ENCODE measurements at regions not wholly inside any gene's neighbourhood (a gene's known extent, or its start where the extent isn't known, plus 50 kb on each side); places are given as distances from the start of the nearest gene placed in this dataset.

DNA sequence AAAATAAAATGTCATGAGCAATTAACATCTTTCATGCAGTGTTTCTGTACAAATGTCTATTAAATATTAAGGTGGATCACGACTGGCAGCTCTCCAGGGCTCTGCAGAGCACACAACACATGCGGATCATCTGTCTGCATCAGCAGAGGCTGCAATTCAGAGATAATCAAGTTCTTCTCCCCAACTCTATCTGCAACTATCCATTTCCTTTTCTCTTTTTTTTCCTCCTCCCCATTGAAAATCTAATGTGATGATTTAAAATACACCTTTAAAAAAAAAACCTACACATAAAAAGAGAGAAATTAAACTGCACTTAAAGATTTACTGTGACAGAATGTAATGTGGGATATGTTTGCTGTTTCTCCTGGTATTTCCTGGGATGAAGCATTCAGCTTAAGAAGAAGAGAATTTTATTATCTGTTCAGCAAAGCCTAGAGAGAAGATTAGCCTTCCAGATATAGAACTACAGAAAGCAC, 352.6 kb upstream of the CCDC54 start:
- H3K79me2 ChIP-seq (replicated peaks; ENCODE audit: insufficient read depth) = no peaks in the 10 kb centered on the region
- no peaks in the 10 kb centered on the region for H3F3A ChIP-seq (replicated peaks; ENCODE audit: low read depth)
- no peak overlapping the region for H3K27ac ChIP-seq (ENCODE audit: low read depth)
- no peaks in the 10 kb centered on the region for H4K20me1 ChIP-seq (replicated peaks; ENCODE audit: insufficient read depth)
- DNase-seq (ENCODE audit: low spot score) (no peak), ATAC-seq (no peak)
- H3K27me3 Mint-ChIP-seq (ENCODE audit: insufficient read depth, low read depth, poor library complexity) = peaks cover 3% of the 10 kb centered on the region
- peak overlapping the region; percentile 82 for H2AFZ ChIP-seq
- no peak overlapping the region for H3K4me2 ChIP-seq
- no peaks in the 10 kb centered on the region for H3K9me2 ChIP-seq (ENCODE audit: insufficient read depth)
- no peak overlapping the region for H3K4me3 ChIP-seq
- H3K4me3 Mint-ChIP-seq = no peak overlapping the region
- peak overlapping the region; percentile 12 for H3K27ac Mint-ChIP-seq
- peaks cover 12% of the 10 kb centered on the region for H3K4me1 Mint-ChIP-seq
- H3K36me3 ChIP-seq (ENCODE audit: insufficient read depth) = no peaks in the 10 kb centered on the region
- peaks cover 17% of the 10 kb centered on the region for H3K4me1 ChIP-seq (ENCODE audit: insufficient read depth)
- no peaks in the 10 kb centered on the region for H3K36me3 Mint-ChIP-seq (ENCODE audit: low read depth)
- no peaks in the 10 kb centered on the region for H3K9me3 Mint-ChIP-seq
- TF ChIP-seq NANOG (IDR thresholded peaks at IDR 0.05; ENCODE audit: borderline replicate concordance) (no peak), JUNB (IDR thresholded peaks at IDR 0.05; ENCODE audit: unreplicated experiment) (no peak), ZNF331 (CRISPR knock-in tag; IDR thresholded peaks at IDR 0.05; ENCODE audit: low read depth) (no peak), POLR2AphosphoS5 (IDR thresholded peaks at IDR 0.05; ENCODE audit: low read depth) (no peak), CREB1 (CRISPR knock-in tag; IDR thresholded peaks at IDR 0.05; ENCODE audit: low read depth) (no peak), ZNF114 (CRISPR knock-in tag; IDR thresholded peaks at IDR 0.05) (no peak)
- TF ChIP-seq, protein P1, sequence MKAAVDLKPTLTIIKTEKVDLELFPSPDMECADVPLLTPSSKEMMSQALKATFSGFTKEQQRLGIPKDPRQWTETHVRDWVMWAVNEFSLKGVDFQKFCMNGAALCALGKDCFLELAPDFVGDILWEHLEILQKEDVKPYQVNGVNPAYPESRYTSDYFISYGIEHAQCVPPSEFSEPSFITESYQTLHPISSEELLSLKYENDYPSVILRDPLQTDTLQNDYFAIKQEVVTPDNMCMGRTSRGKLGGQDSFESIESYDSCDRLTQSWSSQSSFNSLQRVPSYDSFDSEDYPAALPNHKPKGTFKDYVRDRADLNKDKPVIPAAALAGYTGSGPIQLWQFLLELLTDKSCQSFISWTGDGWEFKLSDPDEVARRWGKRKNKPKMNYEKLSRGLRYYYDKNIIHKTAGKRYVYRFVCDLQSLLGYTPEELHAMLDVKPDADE (IDR thresholded peaks at IDR 0.05) = no peak
- no peaks in the 10 kb centered on the region for H3K27me3 ChIP-seq (ENCODE audit: insufficient read depth)

DNA sequence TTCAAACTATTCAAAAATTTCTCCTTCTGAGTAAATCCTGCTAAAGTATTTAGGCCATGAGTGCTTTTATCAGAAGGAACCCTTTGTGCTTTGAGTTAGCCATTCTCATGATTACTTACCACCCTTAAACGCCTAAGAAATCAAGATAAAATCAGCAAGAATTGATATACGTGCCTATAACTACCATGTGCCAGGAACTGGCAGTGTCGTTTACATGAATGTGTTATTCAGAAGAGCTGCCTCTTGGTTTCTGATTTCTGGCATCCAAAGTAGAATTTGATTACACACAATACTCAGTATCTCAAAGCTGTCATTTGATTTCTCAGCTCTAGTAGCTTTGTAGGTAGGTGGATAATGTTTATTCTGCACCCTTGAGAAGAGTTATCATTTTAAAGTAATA, 351.3 kb upstream of the CCDC54 start:
- Mint-ChIP-seq H3K27me3 (ENCODE audit: insufficient read depth, low read depth, poor library complexity) (peaks cover 3% of the 10 kb centered on the region), H3K4me3 (no peak overlapping the region), H3K36me3 (ENCODE audit: low read depth) (peaks cover 3% of the 10 kb centered on the region; the same call in 1 of the 3 replicates), H3K9me3 (peaks cover 2% of the 10 kb centered on the region; the same call in 2 of the 3 replicates), H3K27ac (no peak overlapping the region), H3K4me1 (peaks cover 12% of the 10 kb centered on the region)
- Histone ChIP-seq H4K20me1 (replicated peaks; ENCODE audit: insufficient read depth) (no peaks in the 10 kb centered on the region), H3K79me2 (replicated peaks; ENCODE audit: insufficient read depth) (no peaks in the 10 kb centered on the region), H3K4me1 (ENCODE audit: insufficient read depth) (peaks cover 17% of the 10 kb centered on the region), H3K4me3 (no peak overlapping the region), H3K9me2 (ENCODE audit: insufficient read depth) (no peaks in the 10 kb centered on the region), H3K27ac (ENCODE audit: low read depth) (no peak overlapping the region), H2AFZ (no peak overlapping the region), H3F3A (replicated peaks; ENCODE audit: low read depth) (no peaks in the 10 kb centered on the region), H3K4me2 (no peak overlapping the region), H3K36me3 (ENCODE audit: insufficient read depth) (no peaks in the 10 kb centered on the region), H3K27me3 (ENCODE audit: insufficient read depth) (no peaks in the 10 kb centered on the region)
- no peak for ATAC-seq
- no peak for DNase-seq (ENCODE audit: low spot score)
- TF ChIP-seq JUNB (IDR thresholded peaks at IDR 0.05; ENCODE audit: unreplicated experiment) (no peak), POLR2AphosphoS5 (IDR thresholded peaks at IDR 0.05; ENCODE audit: low read depth) (no peak), CREB1 (CRISPR knock-in tag; IDR thresholded peaks at IDR 0.05; ENCODE audit: low read depth) (no peak), EZH2 (IDR thresholded peaks at IDR 0.05; ENCODE audit: low read depth, unreplicated experiment) (no peak), STAT1 (IDR thresholded peaks at IDR 0.05; ENCODE audit: unreplicated experiment) (no peak), NANOG (IDR thresholded peaks at IDR 0.05; ENCODE audit: borderline replicate concordance) (no peak), EZH2phosphoT487 (IDR thresholded peaks at IDR 0.05; ENCODE audit: unreplicated experiment) (no peak), ZNF114 (CRISPR knock-in tag; IDR thresholded peaks at IDR 0.05) (no peak)
- TF ChIP-seq, protein P2, sequence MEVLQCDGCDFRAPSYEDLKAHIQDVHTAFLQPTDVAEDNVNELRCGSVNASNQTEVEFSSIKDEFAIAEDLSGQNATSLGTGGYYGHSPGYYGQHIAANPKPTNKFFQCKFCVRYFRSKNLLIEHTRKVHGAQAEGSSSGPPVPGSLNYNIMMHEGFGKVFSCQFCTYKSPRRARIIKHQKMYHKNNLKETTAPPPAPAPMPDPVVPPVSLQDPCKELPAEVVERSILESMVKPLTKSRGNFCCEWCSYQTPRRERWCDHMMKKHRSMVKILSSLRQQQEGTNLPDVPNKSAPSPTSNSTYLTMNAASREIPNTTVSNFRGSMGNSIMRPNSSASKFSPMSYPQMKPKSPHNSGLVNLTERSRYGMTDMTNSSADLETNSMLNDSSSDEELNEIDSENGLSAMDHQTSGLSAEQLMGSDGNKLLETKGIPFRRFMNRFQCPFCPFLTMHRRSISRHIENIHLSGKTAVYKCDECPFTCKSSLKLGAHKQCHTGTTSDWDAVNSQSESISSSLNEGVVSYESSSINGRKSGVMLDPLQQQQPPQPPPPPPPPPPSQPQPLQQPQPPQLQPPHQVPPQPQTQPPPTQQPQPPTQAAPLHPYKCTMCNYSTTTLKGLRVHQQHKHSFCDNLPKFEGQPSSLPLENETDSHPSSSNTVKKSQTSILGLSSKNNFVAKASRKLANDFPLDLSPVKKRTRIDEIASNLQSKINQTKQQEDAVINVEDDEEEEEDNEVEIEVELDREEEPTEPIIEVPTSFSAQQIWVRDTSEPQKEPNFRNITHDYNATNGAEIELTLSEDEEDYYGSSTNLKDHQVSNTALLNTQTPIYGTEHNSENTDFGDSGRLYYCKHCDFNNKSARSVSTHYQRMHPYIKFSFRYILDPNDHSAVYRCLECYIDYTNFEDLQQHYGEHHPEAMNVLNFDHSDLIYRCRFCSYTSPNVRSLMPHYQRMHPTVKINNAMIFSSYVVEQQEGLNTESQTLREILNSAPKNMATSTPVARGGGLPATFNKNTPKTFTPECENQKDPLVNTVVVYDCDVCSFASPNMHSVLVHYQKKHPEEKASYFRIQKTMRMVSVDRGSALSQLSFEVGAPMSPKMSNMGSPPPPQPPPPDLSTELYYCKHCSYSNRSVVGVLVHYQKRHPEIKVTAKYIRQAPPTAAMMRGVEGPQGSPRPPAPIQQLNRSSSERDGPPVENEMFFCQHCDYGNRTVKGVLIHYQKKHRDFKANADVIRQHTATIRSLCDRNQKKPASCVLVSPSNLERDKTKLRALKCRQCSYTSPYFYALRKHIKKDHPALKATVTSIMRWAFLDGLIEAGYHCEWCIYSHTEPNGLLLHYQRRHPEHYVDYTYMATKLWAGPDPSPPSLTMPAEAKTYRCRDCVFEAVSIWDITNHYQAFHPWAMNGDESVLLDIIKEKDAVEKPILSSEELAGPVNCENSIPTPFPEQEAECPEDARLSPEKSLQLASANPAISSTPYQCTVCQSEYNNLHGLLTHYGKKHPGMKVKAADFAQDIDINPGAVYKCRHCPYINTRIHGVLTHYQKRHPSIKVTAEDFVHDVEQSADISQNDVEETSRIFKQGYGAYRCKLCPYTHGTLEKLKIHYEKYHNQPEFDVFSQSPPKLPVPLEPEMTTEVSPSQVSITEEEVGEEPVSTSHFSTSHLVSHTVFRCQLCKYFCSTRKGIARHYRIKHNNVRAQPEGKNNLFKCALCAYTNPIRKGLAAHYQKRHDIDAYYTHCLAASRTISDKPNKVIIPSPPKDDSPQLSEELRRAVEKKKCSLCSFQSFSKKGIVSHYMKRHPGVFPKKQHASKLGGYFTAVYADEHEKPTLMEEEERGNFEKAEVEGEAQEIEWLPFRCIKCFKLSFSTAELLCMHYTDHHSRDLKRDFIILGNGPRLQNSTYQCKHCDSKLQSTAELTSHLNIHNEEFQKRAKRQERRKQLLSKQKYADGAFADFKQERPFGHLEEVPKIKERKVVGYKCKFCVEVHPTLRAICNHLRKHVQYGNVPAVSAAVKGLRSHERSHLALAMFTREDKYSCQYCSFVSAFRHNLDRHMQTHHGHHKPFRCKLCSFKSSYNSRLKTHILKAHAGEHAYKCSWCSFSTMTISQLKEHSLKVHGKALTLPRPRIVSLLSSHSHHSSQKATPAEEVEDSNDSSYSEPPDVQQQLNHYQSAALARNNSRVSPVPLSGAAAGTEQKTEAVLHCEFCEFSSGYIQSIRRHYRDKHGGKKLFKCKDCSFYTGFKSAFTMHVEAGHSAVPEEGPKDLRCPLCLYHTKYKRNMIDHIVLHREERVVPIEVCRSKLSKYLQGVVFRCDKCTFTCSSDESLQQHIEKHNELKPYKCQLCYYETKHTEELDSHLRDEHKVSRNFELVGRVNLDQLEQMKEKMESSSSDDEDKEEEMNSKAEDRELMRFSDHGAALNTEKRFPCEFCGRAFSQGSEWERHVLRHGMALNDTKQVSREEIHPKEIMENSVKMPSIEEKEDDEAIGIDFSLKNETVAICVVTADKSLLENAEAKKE (CRISPR knock-in tag; IDR thresholded peaks at IDR 0.05) = no peak
- TF ChIP-seq, protein P3, sequence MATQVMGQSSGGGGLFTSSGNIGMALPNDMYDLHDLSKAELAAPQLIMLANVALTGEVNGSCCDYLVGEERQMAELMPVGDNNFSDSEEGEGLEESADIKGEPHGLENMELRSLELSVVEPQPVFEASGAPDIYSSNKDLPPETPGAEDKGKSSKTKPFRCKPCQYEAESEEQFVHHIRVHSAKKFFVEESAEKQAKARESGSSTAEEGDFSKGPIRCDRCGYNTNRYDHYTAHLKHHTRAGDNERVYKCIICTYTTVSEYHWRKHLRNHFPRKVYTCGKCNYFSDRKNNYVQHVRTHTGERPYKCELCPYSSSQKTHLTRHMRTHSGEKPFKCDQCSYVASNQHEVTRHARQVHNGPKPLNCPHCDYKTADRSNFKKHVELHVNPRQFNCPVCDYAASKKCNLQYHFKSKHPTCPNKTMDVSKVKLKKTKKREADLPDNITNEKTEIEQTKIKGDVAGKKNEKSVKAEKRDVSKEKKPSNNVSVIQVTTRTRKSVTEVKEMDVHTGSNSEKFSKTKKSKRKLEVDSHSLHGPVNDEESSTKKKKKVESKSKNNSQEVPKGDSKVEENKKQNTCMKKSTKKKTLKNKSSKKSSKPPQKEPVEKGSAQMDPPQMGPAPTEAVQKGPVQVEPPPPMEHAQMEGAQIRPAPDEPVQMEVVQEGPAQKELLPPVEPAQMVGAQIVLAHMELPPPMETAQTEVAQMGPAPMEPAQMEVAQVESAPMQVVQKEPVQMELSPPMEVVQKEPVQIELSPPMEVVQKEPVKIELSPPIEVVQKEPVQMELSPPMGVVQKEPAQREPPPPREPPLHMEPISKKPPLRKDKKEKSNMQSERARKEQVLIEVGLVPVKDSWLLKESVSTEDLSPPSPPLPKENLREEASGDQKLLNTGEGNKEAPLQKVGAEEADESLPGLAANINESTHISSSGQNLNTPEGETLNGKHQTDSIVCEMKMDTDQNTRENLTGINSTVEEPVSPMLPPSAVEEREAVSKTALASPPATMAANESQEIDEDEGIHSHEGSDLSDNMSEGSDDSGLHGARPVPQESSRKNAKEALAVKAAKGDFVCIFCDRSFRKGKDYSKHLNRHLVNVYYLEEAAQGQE (IDR thresholded peaks at IDR 0.05; ENCODE audit: unreplicated experiment) = no peak

Data from GM23338 (cell line).